Skeletal muscle satellite cell (primary cell): ENCODE measurements at regions not wholly inside any gene's neighbourhood (a gene's known extent, or its start where the extent isn't known, plus 50 kb on each side); places are given as distances from the start of the nearest gene placed in this dataset.
"Not testable (repeated sequence)": the region's sequence is repeated elsewhere in the genome, so short reads cannot be mapped to it uniquely, and the experiment has no call there.

Experiments used
- H3K27me3 ChIP-seq: 2 replicates; pipeline ENCODE4 v1.7.0; 2013; ENCODE audit warnings: low read length; ENCODE audit not compliant: control insufficient read depth, insufficient read depth
- H3K36me3 ChIP-seq: 2 replicates; pipeline ENCODE4 v1.7.0; 2013; ENCODE audit warnings: mild to moderate bottlenecking, control low read depth, low read length; ENCODE audit not compliant: insufficient read depth
- H3K4me1 ChIP-seq: 2 replicates; pipeline ENCODE4 v1.7.0; 2013; ENCODE audit warnings: low read length; ENCODE audit not compliant: control insufficient read depth, insufficient read depth
- H3K4me2 ChIP-seq: 2 replicates; pipeline ENCODE4 v1.7.0; 2013; ENCODE audit warnings: mild to moderate bottlenecking, low read length
- H3K4me3 ChIP-seq: 2 replicates; pipeline ENCODE4 v1.7.0; 2013; ENCODE audit warnings: low read length
- H3K9ac ChIP-seq: 2 replicates; pipeline ENCODE4 v1.7.0; 2013; ENCODE audit warnings: mild to moderate bottlenecking, low read depth, low read length, moderate library complexity
- H3K9me3 ChIP-seq: replicated peaks from 2 replicates; pipeline ENCODE4 v1.7.0; 2013; ENCODE audit warnings: mild to moderate bottlenecking, control low read depth, low read length

DNA sequence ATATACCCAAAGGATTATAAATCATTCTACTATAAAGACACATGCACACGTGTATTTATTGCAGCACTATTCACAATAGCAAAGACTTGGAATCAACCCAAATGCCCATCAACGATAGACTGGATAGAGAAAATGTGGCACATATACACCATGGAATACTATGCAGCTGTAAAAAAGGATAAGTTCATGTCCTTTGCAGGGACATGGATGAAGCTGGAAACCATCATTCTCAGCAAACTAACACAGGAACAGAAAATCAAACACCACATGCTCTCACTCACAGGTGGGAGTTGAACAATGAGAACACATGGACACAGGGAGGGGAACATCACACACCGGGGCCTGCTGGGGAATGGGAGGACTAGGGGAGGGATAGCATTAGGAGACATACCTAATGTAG lies 473.9 kb downstream of the SIPA1L2 start:
- H3K4me3 ChIP-seq, H3K27me3 ChIP-seq, H3K36me3 ChIP-seq, H3K4me2 ChIP-seq, H3K9ac ChIP-seq, H3K4me1 ChIP-seq, H3K9me3 ChIP-seq: not testable (repeated sequence)

DNA sequence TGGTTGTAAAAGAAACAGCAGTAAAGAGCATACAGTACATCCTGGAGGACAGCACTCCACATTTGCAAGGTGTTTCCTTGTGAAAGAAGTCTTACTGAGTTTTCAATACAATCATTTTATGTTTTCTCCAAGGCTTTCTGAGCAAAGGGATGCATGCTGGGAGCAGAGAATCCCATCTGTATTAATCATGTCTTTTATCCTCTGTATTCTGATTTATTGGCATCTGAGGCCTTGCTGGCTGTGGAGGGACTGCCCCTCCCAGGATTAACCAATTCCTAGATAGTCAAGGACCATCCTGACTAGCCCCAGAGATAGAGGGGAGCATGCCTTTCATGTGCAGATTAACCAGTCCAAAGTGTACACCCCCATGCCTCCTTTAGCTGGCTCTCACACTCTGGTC lies 476.3 kb downstream of the SIPA1L2 start:
- Histone ChIP-seq H3K27me3 (no peaks in the 10 kb centered on the region), H3K4me1 (peaks cover 20% of the 10 kb centered on the region), H3K9me3 (no peaks in the 10 kb centered on the region), H3K4me3 (no peak overlapping the region), H3K36me3 (no peaks in the 10 kb centered on the region), H3K9ac (no peak overlapping the region), H3K4me2 (no peak overlapping the region)

DNA sequence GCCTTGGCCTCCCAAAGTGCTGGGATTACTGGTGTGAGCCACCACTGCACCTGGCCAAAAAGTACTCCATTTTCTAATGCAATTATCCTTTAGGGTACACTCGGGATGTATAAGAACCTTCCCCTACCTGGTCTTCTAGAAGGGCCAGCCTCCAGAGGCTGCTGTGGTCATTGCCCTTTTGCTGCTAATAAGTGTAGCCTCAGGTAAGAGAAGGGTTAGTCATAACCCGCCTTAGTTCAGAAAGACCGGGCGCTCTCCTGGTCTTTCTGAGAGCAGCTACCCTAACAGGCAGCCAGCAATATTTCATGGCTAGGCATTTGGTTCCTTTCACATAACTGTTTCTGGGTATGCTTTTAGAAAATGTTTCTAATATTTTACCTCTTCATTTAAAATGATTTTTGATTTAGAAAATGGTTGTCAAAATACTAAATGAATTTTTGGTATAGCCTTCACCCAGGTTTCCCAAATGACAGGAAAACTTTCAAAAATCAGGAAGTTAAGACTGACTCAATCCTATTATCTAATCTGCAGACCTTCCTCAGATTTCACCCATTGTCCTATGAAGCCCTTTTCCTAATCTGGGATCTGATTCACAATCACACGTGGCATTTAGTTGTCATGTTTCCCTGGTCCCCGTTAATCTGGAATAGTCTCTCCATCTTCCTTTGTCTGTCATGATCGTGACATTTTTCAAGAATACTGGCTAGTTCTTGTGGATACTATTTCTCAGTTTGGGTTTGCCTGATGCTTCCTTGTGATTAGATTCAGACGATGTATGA lies 479.0 kb downstream of the SIPA1L2 start:
- H3K4me1 ChIP-seq: peaks cover 20% of the 10 kb centered on the region
- H3K27me3 ChIP-seq: no peaks in the 10 kb centered on the region
- H3K4me2 ChIP-seq: no peak overlapping the region
- no peaks in the 10 kb centered on the region for H3K9me3 ChIP-seq
- no peak overlapping the region for H3K4me3 ChIP-seq
- no peak overlapping the region for H3K9ac ChIP-seq
- no peaks in the 10 kb centered on the region for H3K36me3 ChIP-seq

DNA sequence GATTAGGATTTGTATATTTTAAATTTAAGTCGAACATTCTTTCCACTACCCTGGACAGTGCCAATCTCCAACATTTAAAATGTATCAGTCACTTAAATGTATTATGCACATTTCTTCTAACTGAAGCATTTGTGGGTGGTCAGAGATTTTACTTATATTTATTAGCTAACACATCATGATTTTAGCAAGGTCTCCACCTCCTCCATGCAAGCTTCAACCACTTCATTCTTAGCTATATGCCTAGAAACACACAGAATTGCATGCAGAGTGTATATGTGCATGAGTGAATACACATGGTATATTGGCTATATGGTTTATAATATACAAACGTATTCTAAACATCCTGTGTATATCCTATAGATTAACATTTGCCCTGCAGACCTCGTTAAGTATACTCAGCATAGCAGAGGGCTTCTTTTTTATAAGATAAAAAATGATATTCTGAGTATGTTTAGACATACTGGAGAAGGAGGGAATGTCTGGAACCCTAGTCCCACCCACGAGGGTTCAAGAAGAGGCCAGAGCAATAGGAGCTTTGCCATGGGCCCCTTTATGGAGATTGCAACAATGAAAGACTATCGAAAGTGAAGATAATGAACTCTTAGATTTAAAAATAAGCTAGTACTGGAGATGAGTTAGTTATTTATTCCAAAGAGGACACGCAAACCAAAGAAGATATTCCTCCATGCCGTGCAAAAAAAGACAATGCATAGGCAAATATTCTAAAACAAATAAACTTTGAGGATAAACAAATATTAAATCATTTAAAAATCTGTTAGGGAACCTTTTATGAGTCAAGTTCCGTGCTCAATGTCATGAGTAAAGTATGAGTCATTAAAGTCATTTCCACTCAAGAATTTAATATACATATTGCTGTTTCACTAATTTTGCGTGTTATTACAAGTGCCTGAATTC lies 480.4 kb downstream of the SIPA1L2 start:
- Histone ChIP-seq H3K9me3 (no peaks in the 10 kb centered on the region), H3K9ac (peak overlapping the region; percentile 31), H3K4me2 (peak overlapping the region; percentile 63), H3K4me3 (peak overlapping the region; percentile 31), H3K36me3 (no peaks in the 10 kb centered on the region), H3K27me3 (no peaks in the 10 kb centered on the region), H3K4me1 (peaks cover 20% of the 10 kb centered on the region)

DNA sequence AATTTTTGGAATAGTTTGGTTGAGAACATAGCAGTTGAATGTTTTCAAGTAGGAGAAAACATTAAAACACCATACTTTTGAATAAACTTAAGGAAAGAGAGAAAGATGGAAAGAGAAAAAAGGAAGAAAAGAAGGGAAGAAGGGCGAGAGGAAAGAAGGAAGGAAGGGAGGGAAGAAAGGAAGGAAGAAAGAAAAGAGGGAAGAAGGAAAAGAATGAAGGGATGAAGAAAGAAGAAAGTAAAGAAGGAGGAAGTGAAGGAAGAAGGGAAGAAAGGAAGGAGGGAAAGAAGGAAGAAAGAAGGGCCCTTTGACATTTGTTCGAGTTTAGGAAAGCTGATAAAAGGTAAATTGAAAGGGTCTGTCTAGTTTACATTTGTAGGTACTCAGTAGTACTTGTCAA lies 482.7 kb downstream of the SIPA1L2 start:
- no peak overlapping the region for H3K4me3 ChIP-seq
- no peaks in the 10 kb centered on the region for H3K9me3 ChIP-seq
- no peak overlapping the region for H3K4me2 ChIP-seq
- peaks cover 36% of the 10 kb centered on the region for H3K4me1 ChIP-seq
- no peaks in the 10 kb centered on the region for H3K27me3 ChIP-seq
- H3K36me3 ChIP-seq: no peaks in the 10 kb centered on the region
- H3K9ac ChIP-seq: no peak overlapping the region

DNA sequence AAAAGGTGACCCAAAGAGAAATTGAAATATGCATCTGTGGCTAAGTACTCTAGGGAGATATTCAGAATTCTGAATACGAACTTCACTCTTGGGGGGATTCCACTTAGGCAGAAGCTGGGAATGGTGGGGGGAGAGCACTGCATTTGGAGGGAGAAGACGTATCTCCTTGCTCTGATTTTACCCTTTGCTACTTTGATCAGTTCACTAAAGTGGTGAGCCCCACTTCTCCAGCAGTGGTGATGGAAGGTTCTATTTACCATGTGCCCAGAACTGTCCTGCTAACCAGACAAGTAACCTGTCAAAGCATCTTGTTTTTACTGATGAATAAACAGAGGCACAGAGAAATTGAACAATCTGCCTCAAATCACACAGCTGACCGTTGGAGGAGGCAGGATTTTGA lies 483.4 kb downstream of the SIPA1L2 start:
- no peaks in the 10 kb centered on the region for H3K9me3 ChIP-seq
- H3K4me2 ChIP-seq: no peak overlapping the region
- H3K4me1 ChIP-seq: peaks cover 43% of the 10 kb centered on the region
- no peak overlapping the region for H3K9ac ChIP-seq
- no peak overlapping the region for H3K4me3 ChIP-seq
- no peaks in the 10 kb centered on the region for H3K36me3 ChIP-seq
- no peaks in the 10 kb centered on the region for H3K27me3 ChIP-seq

DNA sequence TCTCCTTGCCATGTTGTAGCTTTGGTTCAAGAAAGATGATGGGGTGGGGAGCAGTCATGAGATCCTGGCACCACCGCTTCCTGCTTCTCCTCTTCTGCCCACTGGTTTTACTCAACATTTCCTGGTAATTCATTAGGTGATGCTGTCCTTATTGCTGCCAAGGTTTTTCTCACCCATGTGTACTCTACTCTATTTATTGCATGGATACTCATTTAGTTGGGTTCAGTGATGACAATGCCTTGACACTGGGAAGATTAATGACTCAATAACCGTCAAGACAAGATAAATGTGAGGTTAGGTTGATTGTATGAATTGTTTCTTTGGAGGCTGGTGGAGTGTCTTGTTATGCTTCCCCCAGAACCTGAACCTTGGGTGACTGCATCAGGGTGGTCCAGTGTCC lies 484.2 kb downstream of the SIPA1L2 start:
- Histone ChIP-seq H3K27me3 (no peaks in the 10 kb centered on the region), H3K4me2 (no peak overlapping the region), H3K4me3 (no peak overlapping the region), H3K4me1 (peaks cover 43% of the 10 kb centered on the region), H3K36me3 (no peaks in the 10 kb centered on the region), H3K9ac (no peak overlapping the region), H3K9me3 (no peaks in the 10 kb centered on the region)

DNA sequence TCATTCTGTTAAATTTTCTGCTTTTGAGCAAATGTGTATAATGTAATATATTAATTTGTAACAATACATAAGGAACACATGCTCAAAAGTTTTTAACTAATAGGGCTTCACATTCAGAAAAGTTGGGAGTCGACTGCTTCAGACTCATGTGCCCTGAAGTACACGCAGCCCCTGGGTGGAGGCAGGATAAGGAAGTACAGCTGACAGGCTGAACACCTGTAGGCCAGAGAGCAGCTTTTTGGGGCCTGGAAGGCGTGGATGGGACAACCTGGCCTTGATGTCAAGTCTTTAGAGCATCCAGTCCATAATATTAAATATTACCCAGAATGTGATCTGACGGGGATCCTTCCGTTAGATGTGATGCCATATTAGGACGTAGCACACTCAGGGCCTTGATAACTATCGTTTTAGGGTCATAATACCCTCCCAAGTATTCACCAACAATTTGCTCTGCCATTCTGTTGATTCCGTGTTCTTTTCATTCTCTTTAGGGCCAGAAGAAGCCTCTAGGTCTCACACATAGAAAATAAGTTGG lies 485.2 kb downstream of the SIPA1L2 start:
- Histone ChIP-seq H3K9ac (no peak overlapping the region), H3K27me3 (no peaks in the 10 kb centered on the region), H3K9me3 (no peaks in the 10 kb centered on the region), H3K4me2 (no peak overlapping the region), H3K4me3 (no peak overlapping the region), H3K36me3 (no peaks in the 10 kb centered on the region), H3K4me1 (peaks cover 35% of the 10 kb centered on the region)

DNA sequence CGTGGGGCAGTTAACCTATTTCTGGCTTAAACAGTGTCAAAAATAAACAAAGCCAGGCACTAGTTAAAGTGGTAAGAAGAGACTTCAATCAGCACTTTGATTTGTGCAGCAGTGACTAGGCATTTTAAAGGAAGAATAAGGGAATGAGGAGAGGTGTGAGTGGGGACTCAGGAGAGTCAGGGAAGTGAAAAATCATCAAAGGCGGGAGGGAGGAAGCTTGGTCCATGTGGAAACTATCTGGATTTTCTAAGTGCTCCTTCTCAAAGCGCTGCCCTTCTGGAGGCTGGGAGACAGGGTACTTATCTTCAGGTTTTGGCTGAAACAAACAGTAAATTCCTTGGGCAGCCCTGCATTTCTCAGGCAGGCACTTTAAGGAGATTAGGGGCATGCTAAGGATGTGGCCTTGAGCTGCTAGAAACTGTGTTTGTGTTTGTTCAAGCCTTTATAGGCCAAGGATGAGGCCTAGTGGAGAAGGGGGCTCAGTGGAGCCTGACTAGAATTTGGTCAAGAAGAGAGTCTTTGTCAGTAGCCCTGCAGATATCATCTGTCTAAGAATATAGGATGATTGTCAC lies 486.5 kb downstream of the SIPA1L2 start:
- H3K9me3 ChIP-seq: no peaks in the 10 kb centered on the region
- peaks cover 24% of the 10 kb centered on the region for H3K4me1 ChIP-seq
- H3K36me3 ChIP-seq: no peaks in the 10 kb centered on the region
- H3K4me3 ChIP-seq: peak overlapping the region; percentile 12
- H3K9ac ChIP-seq: peak overlapping the region; percentile 43
- H3K27me3 ChIP-seq: no peaks in the 10 kb centered on the region
- peak overlapping the region; percentile 50 for H3K4me2 ChIP-seq

DNA sequence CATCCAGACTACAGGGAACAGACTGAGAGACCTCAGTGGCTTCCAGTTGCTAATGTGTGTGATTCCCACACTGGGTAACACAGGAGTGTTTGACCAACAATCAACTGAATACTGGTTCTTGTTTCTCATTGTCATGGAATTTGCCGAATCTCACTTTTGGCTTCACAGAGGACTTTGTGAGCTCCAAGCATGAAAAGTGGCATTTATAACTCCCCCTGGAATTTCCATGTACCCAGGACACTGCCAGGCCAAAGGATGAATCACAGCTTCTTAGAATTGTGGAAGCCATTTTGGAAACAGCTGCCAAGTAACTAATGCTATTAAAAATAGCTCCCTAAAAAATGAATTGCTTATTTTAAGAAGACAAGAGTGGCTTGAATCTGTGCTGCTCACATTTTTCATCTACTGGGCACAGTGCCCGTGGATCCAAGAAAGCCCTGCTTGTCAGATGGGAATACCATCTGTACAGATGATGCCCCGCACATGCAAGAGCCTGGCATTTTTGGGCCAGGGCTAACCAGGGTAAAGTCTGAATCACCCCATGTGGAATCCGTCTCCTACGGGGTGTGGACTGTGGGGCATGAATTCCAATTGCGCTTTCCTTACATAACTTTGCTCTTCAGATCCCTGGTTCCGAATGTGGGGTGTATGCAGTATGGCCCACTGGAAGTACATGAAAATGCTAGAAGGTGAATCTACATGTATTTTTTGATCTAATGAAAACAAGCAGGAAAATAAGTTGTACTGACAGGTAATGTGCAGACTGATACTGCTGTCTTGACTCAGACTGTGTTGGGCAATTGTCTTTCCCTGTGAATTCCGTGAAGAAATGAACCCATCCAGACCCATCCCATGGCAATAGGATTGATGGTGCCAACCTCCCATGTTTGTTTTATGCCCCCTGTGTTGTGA lies 487.3 kb downstream of the SIPA1L2 start:
- Histone ChIP-seq H3K4me3 (peak overlapping the region; percentile 12), H3K9me3 (no peaks in the 10 kb centered on the region), H3K4me2 (peak overlapping the region; percentile 50), H3K9ac (peak overlapping the region; percentile 43), H3K27me3 (no peaks in the 10 kb centered on the region), H3K36me3 (no peaks in the 10 kb centered on the region), H3K4me1 (peaks cover 24% of the 10 kb centered on the region)

DNA sequence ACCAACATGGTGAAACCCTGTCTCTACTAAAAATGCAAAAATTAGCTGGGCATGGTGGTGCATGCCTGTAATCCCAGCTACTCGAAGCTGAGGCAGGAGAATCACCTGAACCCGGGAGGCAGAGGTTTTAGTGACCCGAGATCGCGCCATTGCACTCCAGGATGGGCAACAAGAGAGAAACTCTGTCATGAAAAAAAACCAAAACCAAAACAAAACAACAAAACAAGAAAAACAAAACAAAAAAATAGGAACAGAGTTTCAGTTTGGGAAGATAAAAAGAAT lies 488.8 kb downstream of the SIPA1L2 start:
- not testable (repeated sequence) for H3K9me3 ChIP-seq, H3K4me2 ChIP-seq, H3K9ac ChIP-seq, H3K36me3 ChIP-seq, H3K4me3 ChIP-seq, H3K27me3 ChIP-seq
- peaks cover 24% of the 10 kb centered on the region for H3K4me1 ChIP-seq
